ENCODE measurements at regions not wholly inside any gene's neighbourhood (a gene's known extent, or its start where the extent isn't known, plus 50 kb on each side); places are given as distances from the start of the nearest gene placed in this dataset.

DNA sequence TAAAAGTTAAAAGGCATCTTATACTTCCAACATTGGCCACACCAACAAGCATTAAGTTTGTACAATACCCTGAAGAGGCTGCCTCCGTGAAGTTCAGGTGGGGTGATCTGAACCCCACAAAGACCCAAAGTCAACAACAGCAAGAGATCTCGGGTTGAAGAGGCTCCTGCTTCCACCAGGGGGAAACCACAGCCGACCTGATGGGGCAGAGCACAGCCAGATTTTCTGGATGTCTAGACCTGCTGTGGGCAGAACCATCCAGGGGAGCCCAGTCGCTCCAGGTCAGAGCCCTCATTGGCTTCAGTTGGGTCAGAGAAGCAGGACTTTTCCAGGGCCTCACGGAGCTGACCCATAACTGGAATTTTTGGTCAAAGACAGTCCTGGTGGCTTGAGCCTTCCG lies 66.5 kb upstream of the ACKR3 start:
- FAIRE-seq = no peak
- Histone ChIP-seq H3K4me2 (ENCODE audit: control insufficient read depth, insufficient read depth) (no peak overlapping the region), H3K9me3 (replicated peaks; ENCODE audit: control insufficient read depth, insufficient read depth, low read length) (peaks cover 7% of the 10 kb centered on the region; the same call in 2 of the 3 replicates), H2AFZ (ENCODE audit: control insufficient read depth, low read depth, low read length) (no peak overlapping the region), H3K4me3 (no peak overlapping the region), H3K79me2 (ENCODE audit: control insufficient read depth, insufficient read depth, low read length) (no peaks in the 10 kb centered on the region), H3K27ac (ENCODE audit: control insufficient read depth, insufficient read depth) (no peak overlapping the region), H3K9ac (ENCODE audit: control insufficient read depth, insufficient read depth, low read length) (no peak overlapping the region), H3K36me3 (ENCODE audit: control insufficient read depth in 2 of 2, insufficient read depth in 2 of 2, low read length in 1 of 2) (no peaks in the 10 kb centered on the region), H4K20me1 (ENCODE audit: control insufficient read depth, insufficient read depth) (no peaks in the 10 kb centered on the region), H3K27me3 (replicated peaks in 1 of 2; ENCODE audit: control insufficient read depth in 2 of 2, insufficient read depth in 2 of 2, low read length in 1 of 2) (peaks cover 2 to 7% of the 10 kb centered on the region in 2 experiments; a peak in 3 of 4 replicates), H3K4me1 (ENCODE audit: control insufficient read depth, insufficient read depth, low read length) (no peaks in the 10 kb centered on the region)
- DNase-seq (ENCODE audit: low read depth, low spot score) = no peak
- ChIA-PET POLR2A (no interaction called here), SMC1A (ENCODE audit: uncharacterized antibody, unreplicated experiment) (no interaction called here), CTCF (interaction anchor here (1.3 kb wide), 1 partner anchor 67 kb away, joined by 4 read pairs; the partner anchor contains the start of gene ACKR3), RAD21 (ENCODE audit: unreplicated experiment) (interaction anchor here (1.0 to 1.2 kb wide), 2 partner anchors 68 to 556 kb away, joined by 3 read pairs; no protein-coding TSS in a partner anchor)
- WGBS (ENCODE audit: insufficient coverage, insufficient replicate concordance, low lambda C conversion rate, missing lambda C conversion rate) = 42% methylated on average over 5 of the region's 6 CpGs
- intact Hi-C loops (cut with micrococcal nuclease; ENCODE audit: unreplicated experiment) = no loop called here
- no TSS peak for BruUV-seq (replicated peaks)
- no peak for TF ChIP-seq PAX5 (IDR thresholded peaks at IDR 0.05; ENCODE audit: borderline replicate concordance, low read depth, low read length)
- peak; percentile 30; the same call in 1 of the 2 replicates for TF ChIP-seq SMC3 (IDR thresholded peaks at IDR 0.05; ENCODE audit: borderline replicate concordance, low read length)
- no peak for TF ChIP-seq ASH2L (IDR thresholded peaks at IDR 0.05; ENCODE audit: borderline replicate concordance, low read depth)
- TF ChIP-seq IKZF2 (IDR thresholded peaks at IDR 0.05) = no peak
- TF ChIP-seq, protein P1, sequence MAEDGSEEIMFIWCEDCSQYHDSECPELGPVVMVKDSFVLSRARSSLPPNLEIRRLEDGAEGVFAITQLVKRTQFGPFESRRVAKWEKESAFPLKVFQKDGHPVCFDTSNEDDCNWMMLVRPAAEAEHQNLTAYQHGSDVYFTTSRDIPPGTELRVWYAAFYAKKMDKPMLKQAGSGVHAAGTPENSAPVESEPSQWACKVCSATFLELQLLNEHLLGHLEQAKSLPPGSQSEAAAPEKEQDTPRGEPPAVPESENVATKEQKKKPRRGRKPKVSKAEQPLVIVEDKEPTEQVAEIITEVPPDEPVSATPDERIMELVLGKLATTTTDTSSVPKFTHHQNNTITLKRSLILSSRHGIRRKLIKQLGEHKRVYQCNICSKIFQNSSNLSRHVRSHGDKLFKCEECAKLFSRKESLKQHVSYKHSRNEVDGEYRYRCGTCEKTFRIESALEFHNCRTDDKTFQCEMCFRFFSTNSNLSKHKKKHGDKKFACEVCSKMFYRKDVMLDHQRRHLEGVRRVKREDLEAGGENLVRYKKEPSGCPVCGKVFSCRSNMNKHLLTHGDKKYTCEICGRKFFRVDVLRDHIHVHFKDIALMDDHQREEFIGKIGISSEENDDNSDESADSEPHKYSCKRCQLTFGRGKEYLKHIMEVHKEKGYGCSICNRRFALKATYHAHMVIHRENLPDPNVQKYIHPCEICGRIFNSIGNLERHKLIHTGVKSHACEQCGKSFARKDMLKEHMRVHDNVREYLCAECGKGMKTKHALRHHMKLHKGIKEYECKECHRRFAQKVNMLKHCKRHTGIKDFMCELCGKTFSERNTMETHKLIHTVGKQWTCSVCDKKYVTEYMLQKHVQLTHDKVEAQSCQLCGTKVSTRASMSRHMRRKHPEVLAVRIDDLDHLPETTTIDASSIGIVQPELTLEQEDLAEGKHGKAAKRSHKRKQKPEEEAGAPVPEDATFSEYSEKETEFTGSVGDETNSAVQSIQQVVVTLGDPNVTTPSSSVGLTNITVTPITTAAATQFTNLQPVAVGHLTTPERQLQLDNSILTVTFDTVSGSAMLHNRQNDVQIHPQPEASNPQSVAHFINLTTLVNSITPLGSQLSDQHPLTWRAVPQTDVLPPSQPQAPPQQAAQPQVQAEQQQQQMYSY (CRISPR knock-in tag; IDR thresholded peaks at IDR 0.05) = no peak
- peak; percentile 37; the same call in 1 of the 2 replicates for TF ChIP-seq RAD21 (IDR thresholded peaks at IDR 0.05; ENCODE audit: insufficient read depth, low read depth, low read length)
- TF ChIP-seq, protein P2, sequence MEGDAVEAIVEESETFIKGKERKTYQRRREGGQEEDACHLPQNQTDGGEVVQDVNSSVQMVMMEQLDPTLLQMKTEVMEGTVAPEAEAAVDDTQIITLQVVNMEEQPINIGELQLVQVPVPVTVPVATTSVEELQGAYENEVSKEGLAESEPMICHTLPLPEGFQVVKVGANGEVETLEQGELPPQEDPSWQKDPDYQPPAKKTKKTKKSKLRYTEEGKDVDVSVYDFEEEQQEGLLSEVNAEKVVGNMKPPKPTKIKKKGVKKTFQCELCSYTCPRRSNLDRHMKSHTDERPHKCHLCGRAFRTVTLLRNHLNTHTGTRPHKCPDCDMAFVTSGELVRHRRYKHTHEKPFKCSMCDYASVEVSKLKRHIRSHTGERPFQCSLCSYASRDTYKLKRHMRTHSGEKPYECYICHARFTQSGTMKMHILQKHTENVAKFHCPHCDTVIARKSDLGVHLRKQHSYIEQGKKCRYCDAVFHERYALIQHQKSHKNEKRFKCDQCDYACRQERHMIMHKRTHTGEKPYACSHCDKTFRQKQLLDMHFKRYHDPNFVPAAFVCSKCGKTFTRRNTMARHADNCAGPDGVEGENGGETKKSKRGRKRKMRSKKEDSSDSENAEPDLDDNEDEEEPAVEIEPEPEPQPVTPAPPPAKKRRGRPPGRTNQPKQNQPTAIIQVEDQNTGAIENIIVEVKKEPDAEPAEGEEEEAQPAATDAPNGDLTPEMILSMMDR (IDR thresholded peaks at IDR 0.05 in 2 of 3, conservative IDR thresholded peaks at IDR 0.05 in 1 of 3; ENCODE audit: control insufficient read depth in 2 of 3, extremely low read depth in 1 of 3, insufficient read depth in 1 of 3, low read depth in 3 of 3, low read length in 3 of 3) = peak; percentile 11 to 33 (median 12); a peak in 2 of 6 replicates
- TF ChIP-seq MYB (IDR thresholded peaks at IDR 0.05; ENCODE audit: borderline replicate concordance, low read depth, low read length) = no peak
- in situ Hi-C loops (cut with MboI) = no loop called here
- ATAC-seq = peak; percentile 50; the same call in 2 of the 3 replicates
